HL-60 (cell line): ENCODE measurements at regions not wholly inside any gene's neighbourhood (a gene's known extent, or its start where the extent isn't known, plus 50 kb on each side); places are given as distances from the start of the nearest gene placed in this dataset.

ENCODE experiments used
- CTCF ChIP-seq: IDR thresholded peaks from one replicate; pipeline ENCODE4 v1.5.1; 2011; ENCODE audit warnings: low read length, control low read depth, inconsistent platforms; ENCODE audit not compliant: insufficient read depth
- GABPA ChIP-seq: IDR thresholded peaks from 2 replicates; pipeline ENCODE4 v1.6.1; 2012; ENCODE audit warnings: low read depth
- POLR2AphosphoS5 ChIP-seq: IDR thresholded peaks from 2 replicates; pipeline ENCODE4 v1.6.1; 2012; ENCODE audit warnings: low read depth
- REST ChIP-seq: IDR thresholded peaks from 2 replicates; pipeline ENCODE4 v1.6.1; 2012; ENCODE audit warnings: low read depth; ENCODE audit not compliant: insufficient replicate concordance

GRCh38 chr5:166027582-166027981 lies 2263.9 kb upstream of the WWC1 start:
- TF ChIP-seq CTCF: no peak
- TF ChIP-seq POLR2AphosphoS5: no peak
- TF ChIP-seq GABPA: no peak
- TF ChIP-seq REST: no peak
